SK-N-MC (cell line): ENCODE measurements at regions not wholly inside any gene's neighbourhood (a gene's known extent, or its start where the extent isn't known, plus 50 kb on each side); places are given as distances from the start of the nearest gene placed in this dataset.
A peak's percentile ranks its signal among the peaks of the same experiment; 100 is the strongest.
"Not testable (repeated sequence)": the region's sequence is repeated elsewhere in the genome, so short reads cannot be mapped to it uniquely, and the experiment has no call there.

ENCODE experiments used
- DNase-seq: peaks from one replicate; pipeline ENCODE4 v3.0.0-alpha.2; 2011; ENCODE audit warnings: low read depth, low spot score
- H3K27ac ChIP-seq: fragments of 200-600 bp; sonication (generic); 2 replicates; pipeline ENCODE4 v1.5.1; 2016; ENCODE audit warnings: mixed run types
- H3K36me3 ChIP-seq: fragments of 200-600 bp; sonication (generic); 2 replicates; pipeline ENCODE4 v1.6.1; 2017; ENCODE audit warnings: antibody characterized with exemption, low read length, mixed read lengths; ENCODE audit not compliant: insufficient read depth
- H3K4me3 ChIP-seq: fragments of 200-600 bp; sonication (generic); 2 replicates; pipeline ENCODE4 v1.5.1; 2016
- H3K9ac ChIP-seq: fragments of 200-600 bp; sonication (generic); 2 replicates; pipeline ENCODE4 v1.8.0; 2017; ENCODE audit warnings: mixed run types, mixed read lengths; ENCODE audit not compliant: insufficient read length
- H3K9me3 ChIP-seq: fragments of 200-600 bp; sonication (generic); 2 replicates; pipeline ENCODE4 v1.6.1; 2017; ENCODE audit warnings: low read depth, mild to moderate bottlenecking, antibody characterized with exemption, low read length, moderate library complexity, mixed read lengths
- EZH2 ChIP-seq: fragments of 200-600 bp; sonication (generic); IDR thresholded peaks from one replicate; pipeline ENCODE4 v1.6.1; 2017; ENCODE audit warnings: antibody characterized with exemption
- FOXP2 ChIP-seq: optimal IDR thresholded peaks from 2 replicates; pipeline ENCODE3; 2011; ENCODE audit warnings: mild to moderate bottlenecking, moderate library complexity; ENCODE audit not compliant: insufficient read depth; ENCODE audit errors: extremely low read length, control extremely low read depth
- POLR2AphosphoS5 ChIP-seq: IDR thresholded peaks from 2 replicates; pipeline ENCODE4 v1.6.1; 2012; ENCODE audit warnings: mild to moderate bottlenecking, low read depth, low read length, borderline replicate concordance

- H3K27ac ChIP-seq, result no peak overlapping the region
- peak; percentile 2 for DNase-seq
- TF ChIP-seq POLR2AphosphoS5, result no peak
Observed at GRCh38 chr9:34869390-34869789, 88.7 kb upstream of the PHF24 start.

GRCh38 chr9:34866614-34867013 lies 91.5 kb upstream of the PHF24 start:
- Histone ChIP-seq H3K27ac (no peak overlapping the region), H3K9ac (no peak overlapping the region), H3K36me3 (no peaks in the 10 kb centered on the region), H3K9me3 (no peaks in the 10 kb centered on the region), H3K4me3 (no peak overlapping the region)
- no peak for DNase-seq
- no peak for TF ChIP-seq FOXP2
- TF ChIP-seq EZH2, result no peak
- TF ChIP-seq POLR2AphosphoS5, result no peak

More at GRCh38 chr9:34869390-34869789, 88.7 kb upstream of the PHF24 start:
- H3K4me3 ChIP-seq, result no peak overlapping the region
- no peaks in the 10 kb centered on the region for H3K36me3 ChIP-seq
- H3K9ac ChIP-seq, result no peak overlapping the region
- H3K9me3 ChIP-seq, result no peaks in the 10 kb centered on the region

DNA sequence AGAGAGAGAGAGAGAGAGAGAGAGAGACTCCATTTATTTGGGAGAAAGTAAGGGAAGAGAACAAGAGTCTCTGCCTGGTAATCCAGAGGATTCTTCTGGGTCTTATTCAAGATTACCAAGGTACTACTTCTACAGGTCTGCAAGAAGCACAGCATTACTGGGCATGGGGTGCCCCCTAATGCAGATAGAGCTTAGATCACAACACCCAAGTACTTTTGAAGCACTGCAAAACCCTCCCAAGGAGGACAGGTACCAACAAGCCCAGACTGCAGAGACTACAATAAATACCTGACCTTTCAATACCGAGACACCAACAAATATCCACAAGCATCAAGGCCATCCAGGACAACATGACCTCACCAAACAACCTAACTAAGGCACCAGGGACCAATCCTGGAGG lies 94.7 kb upstream of the PHF24 start:
- no peak for DNase-seq
- H3K4me3 ChIP-seq, result no peak overlapping the region
- no peak overlapping the region for H3K27ac ChIP-seq
- no peaks in the 10 kb centered on the region for H3K9me3 ChIP-seq
- H3K36me3 ChIP-seq, result no peaks in the 10 kb centered on the region
- no peak for TF ChIP-seq POLR2AphosphoS5
- no peak for TF ChIP-seq EZH2
- no peak for TF ChIP-seq FOXP2
- no peak overlapping the region for H3K9ac ChIP-seq

- DNase-seq, result no peak
- Histone ChIP-seq H3K9ac (no peak overlapping the region), H3K27ac (no peak overlapping the region), H3K9me3 (no peaks in the 10 kb centered on the region), H3K4me3 (no peak overlapping the region), H3K36me3 (no peaks in the 10 kb centered on the region)
- TF ChIP-seq FOXP2 (no peak), POLR2AphosphoS5 (no peak), EZH2 (no peak)
Observed at GRCh38 chr9:34862836-34863235, 95.2 kb upstream of the PHF24 start.

- H3K36me3 ChIP-seq, result no peaks in the 10 kb centered on the region
- no peak for DNase-seq
- H3K4me3 ChIP-seq, result no peak overlapping the region
- TF ChIP-seq FOXP2, result no peak
- no peak for TF ChIP-seq EZH2
- TF ChIP-seq POLR2AphosphoS5, result no peak
- no peak overlapping the region for H3K9ac ChIP-seq
- no peaks in the 10 kb centered on the region for H3K9me3 ChIP-seq
- H3K27ac ChIP-seq, result no peak overlapping the region
Observed at GRCh38 chr9:34862043-34862442, 96.0 kb upstream of the PHF24 start.

DNA sequence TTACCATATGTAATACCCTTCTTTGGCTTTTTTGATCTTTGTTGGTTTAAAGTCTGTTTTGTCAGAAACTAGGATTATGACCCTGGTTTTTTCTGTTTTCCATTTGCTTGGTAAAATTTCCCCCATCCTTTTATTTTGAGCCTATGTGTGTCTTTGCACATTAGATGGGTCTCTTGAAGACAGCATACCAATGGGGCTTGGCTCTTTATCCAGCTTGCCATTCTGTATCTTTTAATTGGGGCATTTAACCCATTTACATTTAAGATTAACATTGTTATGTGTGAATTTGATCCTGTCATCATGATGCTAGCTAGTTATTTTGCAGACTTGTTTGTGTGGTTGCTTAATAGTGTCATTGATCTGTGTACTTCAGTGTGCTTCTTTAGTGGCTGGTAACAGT lies 103.1 kb upstream of the PHF24 start:
- H3K9me3 ChIP-seq, H3K4me3 ChIP-seq, H3K27ac ChIP-seq, H3K9ac ChIP-seq, DNase-seq, H3K36me3 ChIP-seq: not testable (repeated sequence)

GRCh38 chr9:34830068-34830467 lies 120.1 kb upstream of the CCL21 start:
- no peak overlapping the region for H3K27ac ChIP-seq
- H3K36me3 ChIP-seq, result no peaks in the 10 kb centered on the region
- no peak overlapping the region for H3K9ac ChIP-seq
- DNase-seq, result no peak
- H3K4me3 ChIP-seq, result no peak overlapping the region
- no peak for TF ChIP-seq EZH2
- no peak for TF ChIP-seq FOXP2
- TF ChIP-seq POLR2AphosphoS5, result no peak
- H3K9me3 ChIP-seq, result no peaks in the 10 kb centered on the region

GRCh38 chr9:34826999-34827538 lies 117.1 kb upstream of the CCL21 start:
- H3K4me3 ChIP-seq, result no peak overlapping the region
- H3K9me3 ChIP-seq, result no peaks in the 10 kb centered on the region
- TF ChIP-seq FOXP2 (no peak), POLR2AphosphoS5 (no peak), EZH2 (no peak)
- DNase-seq, result no peak
- no peak overlapping the region for H3K27ac ChIP-seq
- no peak overlapping the region for H3K9ac ChIP-seq
- H3K36me3 ChIP-seq, result no peaks in the 10 kb centered on the region

- Histone ChIP-seq H3K9me3 (no peaks in the 10 kb centered on the region), H3K36me3 (no peaks in the 10 kb centered on the region), H3K4me3 (no peak overlapping the region), H3K9ac (no peak overlapping the region), H3K27ac (no peak overlapping the region)
- no peak for DNase-seq
- TF ChIP-seq POLR2AphosphoS5, result no peak
- no peak for TF ChIP-seq EZH2
- TF ChIP-seq FOXP2, result no peak
Observed at GRCh38 chr9:34825775-34826174, 115.8 kb upstream of the CCL21 start.
